Ovary (tissue), 7 donors: ENCODE measurements at regions not wholly inside any gene's neighbourhood (a gene's known extent, or its start where the extent isn't known, plus 50 kb on each side); places are given as distances from the start of the nearest gene placed in this dataset.
"Not testable (repeated sequence)": the region's sequence is repeated elsewhere in the genome, so short reads cannot be mapped to it uniquely, and the experiment has no call there.

Experiments
- DNase-seq, 5 donors: peaks; one replicate each; pipeline ENCODE4 v3.0.0-alpha.2; 2019 to 2020
- H3K27ac ChIP-seq, 2 donors: fragments of 200-600 bp; one replicate each; pipeline versions ENCODE4 v1.5.1 to v1.8.0; 2019 to 2022
- H3K27me3 ChIP-seq: fragments of 200-600 bp; one replicate; pipeline ENCODE4 v1.8.0; 2022
- H3K36me3 ChIP-seq: fragments of 200-600 bp; sonication (generic); one replicate; pipeline ENCODE4 v1.5.1; 2019
- H3K4me1 ChIP-seq: one replicate; pipeline ENCODE4 v1.8.1; 2013; ENCODE audit warnings: mild to moderate bottlenecking, moderate library complexity; ENCODE audit not compliant: insufficient read depth
- H3K4me3 ChIP-seq: fragments of 200-600 bp; sonication (generic); one replicate; pipeline ENCODE4 v1.5.1; 2017
- H3K9me3 ChIP-seq, 2 donors: fragments of 200-600 bp in 1 of 2; sonication (generic) in 1 of 2; one replicate each; pipeline versions ENCODE4 v1.5.1 to v1.8.1; 2013 to 2019; ENCODE audit warnings: mild to moderate bottlenecking in 1 of 2, moderate library complexity in 1 of 2
- EP300 ChIP-seq: sonication (generic); formaldehyde crosslinking; IDR thresholded peaks from one replicate; pipeline ENCODE4 v1.6.1; 2017; ENCODE audit warnings: antibody characterized with exemption
- POLR2A ChIP-seq: fragments of 450-650 bp; IDR thresholded peaks from one replicate; pipeline ENCODE4 v1.6.1; 2017; ENCODE audit warnings: antibody characterized with exemption, mild to moderate bottlenecking, moderate library complexity
- WGBS, 3 donors: extraction: QIAGEN DNeasy Blood & Tissue Kit in 1 of 3; methylation state at CpG; one replicate each; pipeline versions ENCODE4 v1.1.5 to v1.1.7; 2013 to 2017; 5-methylcytosine and 5-hydroxymethylcytosine counted together
- intact Hi-C, 4 donors: fragments of 100-400 bp; cut with DNase I; formaldehyde crosslinking; loops; one replicate each; pipeline versions ENCODE4 v1.11.0 to v1.15.1; 2022 to 2023
- TF ChIP-seq, protein P1 (sequence below), 3 donors: fragments of 450-650 bp in 2 of 3; fragments of 200-600 bp in 1 of 3; IDR thresholded peaks; one replicate each; pipeline versions ENCODE4 v1.5.1 to v1.8.0; 2016 to 2022; ENCODE audit warnings: antibody characterized with exemption in 3 of 3, mild to moderate bottlenecking in 1 of 3
- donor health status: DM: no; HTN: no; CAD: no; lungs with moderate emphysema.
- donor health status: DM: no; HTN: no; CAD: no.
- donor health status: Bipolar disorder and iron deficiency.
- donor health status: DM: no; HTN: no; CAD: no.
- donor health status: DM: yes; HTN: yes; CAD: no.

DNA sequence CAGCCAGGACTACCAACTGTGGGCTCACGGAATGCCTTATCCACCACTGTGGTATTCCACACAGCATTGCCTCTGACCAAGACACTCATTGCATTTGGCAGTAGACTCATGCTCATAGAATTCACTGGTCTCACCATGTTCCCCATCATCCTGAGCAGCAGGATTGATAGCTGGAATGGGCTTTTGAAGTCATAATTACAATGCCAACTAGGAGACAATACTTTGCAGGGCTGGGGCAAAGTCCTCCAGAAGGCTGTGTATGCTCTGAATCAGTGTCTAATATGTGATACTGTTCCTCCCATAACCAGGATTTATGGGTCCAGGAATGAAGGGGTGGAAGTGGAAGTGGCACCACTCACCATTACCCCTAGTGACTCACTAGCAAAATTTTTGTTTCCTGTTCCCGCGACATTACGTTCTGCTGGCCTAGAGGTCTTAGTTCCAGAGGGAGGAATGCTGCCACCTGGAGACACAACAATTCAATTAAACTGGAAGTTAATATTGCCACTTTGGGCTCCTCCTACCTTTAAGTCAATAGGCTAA, 58.6 kb upstream of the CCDC80 start:
- intact Hi-C loops: no loop called here
- Histone ChIP-seq H3K27me3 (no peaks in the 10 kb centered on the region), H3K27ac (no peak overlapping the region), H3K4me1 (peaks cover 4% of the 10 kb centered on the region), H3K36me3 (no peaks in the 10 kb centered on the region), H3K9me3 (no peaks in the 10 kb centered on the region), H3K4me3 (no peak overlapping the region)
- TF ChIP-seq, protein P1, sequence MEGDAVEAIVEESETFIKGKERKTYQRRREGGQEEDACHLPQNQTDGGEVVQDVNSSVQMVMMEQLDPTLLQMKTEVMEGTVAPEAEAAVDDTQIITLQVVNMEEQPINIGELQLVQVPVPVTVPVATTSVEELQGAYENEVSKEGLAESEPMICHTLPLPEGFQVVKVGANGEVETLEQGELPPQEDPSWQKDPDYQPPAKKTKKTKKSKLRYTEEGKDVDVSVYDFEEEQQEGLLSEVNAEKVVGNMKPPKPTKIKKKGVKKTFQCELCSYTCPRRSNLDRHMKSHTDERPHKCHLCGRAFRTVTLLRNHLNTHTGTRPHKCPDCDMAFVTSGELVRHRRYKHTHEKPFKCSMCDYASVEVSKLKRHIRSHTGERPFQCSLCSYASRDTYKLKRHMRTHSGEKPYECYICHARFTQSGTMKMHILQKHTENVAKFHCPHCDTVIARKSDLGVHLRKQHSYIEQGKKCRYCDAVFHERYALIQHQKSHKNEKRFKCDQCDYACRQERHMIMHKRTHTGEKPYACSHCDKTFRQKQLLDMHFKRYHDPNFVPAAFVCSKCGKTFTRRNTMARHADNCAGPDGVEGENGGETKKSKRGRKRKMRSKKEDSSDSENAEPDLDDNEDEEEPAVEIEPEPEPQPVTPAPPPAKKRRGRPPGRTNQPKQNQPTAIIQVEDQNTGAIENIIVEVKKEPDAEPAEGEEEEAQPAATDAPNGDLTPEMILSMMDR (IDR thresholded peaks at IDR 0.05): no peak
- TF ChIP-seq EP300 (no peak), POLR2A (no peak)
- WGBS, 3 donors: 74 to 80% (median 78%) methylated on average over 4 of the region's 4 CpGs
- no peak for DNase-seq

DNA sequence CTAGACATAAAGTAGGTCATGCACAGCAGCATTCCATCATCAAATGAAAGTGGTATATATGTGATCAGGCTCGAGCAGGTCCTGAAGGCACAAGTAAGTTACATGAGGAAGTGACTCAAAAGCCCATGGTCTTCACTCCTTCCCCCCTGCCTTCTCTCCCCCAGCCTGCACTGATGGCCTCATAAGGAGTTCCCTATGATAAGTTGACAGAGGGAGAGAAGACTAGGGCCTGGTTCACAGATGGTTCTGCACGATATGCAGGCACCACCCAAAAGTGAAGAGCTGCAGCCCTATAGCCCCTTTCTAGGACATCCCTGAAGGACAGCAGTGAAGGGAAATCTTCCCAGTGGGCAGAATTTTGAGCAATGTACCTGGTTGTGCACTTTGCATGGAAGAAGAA, 57.5 kb upstream of the CCDC80 start:
- H3K4me3 ChIP-seq, H3K4me1 ChIP-seq, DNase-seq, H3K27ac ChIP-seq, H3K9me3 ChIP-seq, H3K27me3 ChIP-seq, H3K36me3 ChIP-seq, intact Hi-C loops: not testable (repeated sequence)
- 77 to 82% (median 77%) methylated on average over 2 of the region's 2 CpGs for WGBS, 3 donors

DNA sequence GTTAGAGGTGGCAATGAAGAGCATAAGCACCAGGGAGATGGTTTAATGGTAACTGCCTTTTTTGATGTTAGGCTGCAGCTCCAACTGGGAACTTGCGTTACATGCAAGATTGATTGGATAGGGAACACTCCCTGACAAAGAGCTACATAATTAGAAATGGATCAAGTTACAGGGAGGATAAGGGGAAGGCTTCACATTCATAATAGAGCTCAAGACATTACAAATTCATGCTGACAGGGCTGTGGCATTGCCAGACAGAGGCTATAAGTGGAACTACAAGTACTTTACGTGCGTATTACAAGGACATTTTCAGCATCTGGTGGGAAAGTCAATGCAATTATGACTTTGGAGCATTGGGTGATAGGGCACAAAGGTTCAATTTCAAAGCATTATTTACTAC, 55.3 kb upstream of the CCDC80 start:
- H3K4me1 ChIP-seq, H3K9me3 ChIP-seq, H3K36me3 ChIP-seq, H3K4me3 ChIP-seq, H3K27me3 ChIP-seq, intact Hi-C loops, H3K27ac ChIP-seq, DNase-seq: not testable (repeated sequence)
- WGBS, 3 donors: 76 to 90% (median 87%) methylated on average over 3 of the region's 3 CpGs

DNA sequence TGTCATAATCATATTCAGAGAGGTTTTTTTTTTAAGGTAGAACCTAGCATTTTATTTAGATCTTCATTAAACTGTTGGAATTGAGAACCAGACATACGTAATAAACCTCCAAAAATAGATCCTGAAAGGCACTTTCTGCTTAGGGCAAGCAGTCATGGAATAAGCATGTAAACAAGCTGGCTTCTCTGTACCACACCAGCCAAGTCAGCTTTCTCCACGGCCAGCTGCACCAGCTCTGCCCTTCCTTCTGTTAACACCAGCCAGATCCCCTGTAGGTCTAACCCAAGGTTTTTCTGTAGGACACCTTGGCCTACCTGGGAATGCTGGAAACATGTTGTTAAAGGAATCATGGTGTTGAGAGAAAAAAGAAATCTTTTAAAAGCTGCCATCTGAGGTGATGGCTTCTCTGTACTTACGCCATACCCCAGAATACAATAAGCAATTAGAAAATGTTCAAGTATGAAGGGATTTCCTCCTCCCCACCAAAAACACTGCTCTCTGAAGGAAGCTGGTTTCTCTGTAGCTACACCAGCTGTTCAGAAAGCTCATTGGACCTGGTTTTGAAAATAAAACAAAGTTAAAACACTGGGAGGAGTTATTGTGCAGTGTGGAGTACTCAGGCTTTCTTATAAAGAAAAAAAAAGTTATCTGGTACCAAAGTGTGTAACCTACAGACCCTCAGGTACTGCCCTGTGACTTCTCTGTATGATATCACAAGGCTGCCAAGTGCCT, 54.6 kb upstream of the CCDC80 start:
- H3K4me1 ChIP-seq, H3K9me3 ChIP-seq, H3K4me3 ChIP-seq, H3K27me3 ChIP-seq, intact Hi-C loops, H3K36me3 ChIP-seq: not testable (repeated sequence)
- WGBS, 3 donors: 13 to 30% (median 21%) methylated on average over 3 of the region's 3 CpGs
- DNase-seq: peak in 2 of 5 donors; percentile 31 to 40
- H3K27ac ChIP-seq: peak overlapping the region in 1 of 2 donors; percentile 27

DNA sequence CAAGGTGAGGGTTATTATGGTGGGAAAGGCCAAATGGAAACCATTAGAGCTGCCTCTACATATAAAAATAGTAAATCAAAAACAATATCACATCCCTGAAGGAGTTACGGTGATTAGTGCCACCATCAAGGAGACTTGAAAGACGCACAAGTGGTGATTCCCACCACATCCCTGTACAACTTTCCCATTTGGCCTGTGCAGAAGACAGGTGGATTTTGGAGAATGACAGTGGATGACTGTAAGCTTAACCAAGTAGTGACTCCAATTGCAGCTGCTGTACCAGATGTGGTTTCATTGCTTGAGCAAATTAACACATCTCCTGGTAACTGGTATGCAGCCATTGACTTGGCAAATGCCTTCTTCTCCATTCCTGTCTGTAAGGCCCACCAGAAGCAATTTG, 54.0 kb upstream of the CCDC80 start:
- WGBS, 3 donors: 91 to 97% (median 96%) methylated on average over 2 of the region's 2 CpGs
- H3K27ac ChIP-seq: peak overlapping the region in 1 of 2 donors; percentile 27
- H3K4me3 ChIP-seq, H3K9me3 ChIP-seq, H3K36me3 ChIP-seq, H3K4me1 ChIP-seq, DNase-seq, intact Hi-C loops, H3K27me3 ChIP-seq: not testable (repeated sequence)

DNA sequence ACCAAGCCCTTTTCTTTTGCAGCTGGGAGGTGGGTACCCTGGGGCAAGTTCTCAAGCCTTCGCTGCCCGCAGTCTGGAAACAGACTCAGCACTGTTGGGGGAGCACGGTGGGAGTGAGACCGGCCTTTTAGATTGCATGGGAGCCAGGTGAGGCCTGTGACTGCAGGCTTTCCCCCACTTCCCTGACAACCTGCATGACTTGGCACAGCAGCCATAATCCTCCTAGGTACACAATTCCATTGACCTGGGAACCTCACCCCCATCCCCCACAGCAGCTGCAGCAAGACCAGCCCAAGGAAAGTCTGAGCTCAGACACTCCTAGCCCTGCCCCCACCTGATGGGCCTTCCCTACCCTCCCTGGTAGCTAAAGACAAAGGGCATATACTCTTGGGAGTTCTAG, 52.2 kb upstream of the CCDC80 start:
- TF ChIP-seq EP300: no peak
- TF ChIP-seq POLR2A: no peak
- TF ChIP-seq, protein P1 (IDR thresholded peaks at IDR 0.05): no peak
- Histone ChIP-seq H3K4me3 (no peak overlapping the region), H3K9me3 (no peaks in the 10 kb centered on the region), H3K36me3 (no peaks in the 10 kb centered on the region), H3K4me1 (peaks cover 4% of the 10 kb centered on the region), H3K27me3 (no peaks in the 10 kb centered on the region), H3K27ac (no peak overlapping the region)
- whole genome bisulfite sequencing, 3 donors: 82 to 97% (median 87%) methylated on average over 4 of the region's 4 CpGs
- intact Hi-C loops: no loop called here
- DNase-seq: no peak
